ENCODE measurements at regions not wholly inside any gene's neighbourhood (a gene's known extent, or its start where the extent isn't known, plus 50 kb on each side); places are given as distances from the start of the nearest gene placed in this dataset.
"Not testable (repeated sequence)": the region's sequence is repeated elsewhere in the genome, so short reads cannot be mapped to it uniquely, and the experiment has no call there.

DNA sequence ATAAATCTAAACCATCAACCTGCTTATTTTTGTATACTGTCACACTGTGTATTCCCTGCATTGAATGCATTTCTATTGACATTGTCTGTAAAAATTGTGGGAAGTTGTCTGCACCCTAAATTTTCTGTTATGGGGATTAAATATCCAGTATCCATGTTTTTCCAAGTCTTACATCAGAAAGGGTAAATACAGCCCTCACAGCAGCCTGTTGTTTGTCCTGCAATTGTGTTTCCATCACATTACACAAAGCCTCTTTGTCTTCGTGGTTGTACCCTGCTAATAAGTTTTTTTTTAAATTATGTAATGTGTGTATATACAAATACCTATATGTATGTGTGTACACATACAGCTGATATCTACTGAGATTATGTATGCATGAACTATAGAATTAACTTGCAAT is 109.2 kb upstream of the PTPN20 start:
- H3K36me3 Mint-ChIP-seq = peaks cover 0 to 31% (median 0%) of the 10 kb centered on the region in 3 donors
- H3K4me1 ChIP-seq (ENCODE audit: insufficient read depth, low read length); H3K27me3 ChIP-seq (ENCODE audit: insufficient read depth, low read length, poor library complexity, severe bottlenecking); POLR2A ChIA-PET; H3K27ac Mint-ChIP-seq; H3K27ac ChIP-seq (ENCODE audit: low read depth, low read length); DNase-seq; H3K9me3 Mint-ChIP-seq; H3K4me3 ChIP-seq (ENCODE audit: low read length); H3K4me3 Mint-ChIP-seq; H3K4me1 Mint-ChIP-seq; CTCF ChIA-PET; H3K36me3 ChIP-seq (ENCODE audit: insufficient read depth, low read length); H3K27me3 Mint-ChIP-seq; H3K9me3 ChIP-seq (ENCODE audit: low read length): not testable (repeated sequence)

GRCh38 chr10:46803082-46803481 is 108.1 kb upstream of the PTPN20 start:
- H3K27ac ChIP-seq (ENCODE audit: low read depth, low read length); H3K27me3 Mint-ChIP-seq; H3K27me3 ChIP-seq (ENCODE audit: insufficient read depth, low read length, poor library complexity, severe bottlenecking); H3K9me3 Mint-ChIP-seq; H3K9me3 ChIP-seq (ENCODE audit: low read length); H3K27ac Mint-ChIP-seq; H3K4me1 ChIP-seq (ENCODE audit: insufficient read depth, low read length); H3K4me3 ChIP-seq (ENCODE audit: low read length); POLR2A ChIA-PET; CTCF ChIA-PET; H3K36me3 ChIP-seq (ENCODE audit: insufficient read depth, low read length); H3K4me1 Mint-ChIP-seq; DNase-seq; H3K4me3 Mint-ChIP-seq: not testable (repeated sequence)
- peaks cover 0 to 28% (median 0%) of the 10 kb centered on the region in 3 donors for H3K36me3 Mint-ChIP-seq

DNA sequence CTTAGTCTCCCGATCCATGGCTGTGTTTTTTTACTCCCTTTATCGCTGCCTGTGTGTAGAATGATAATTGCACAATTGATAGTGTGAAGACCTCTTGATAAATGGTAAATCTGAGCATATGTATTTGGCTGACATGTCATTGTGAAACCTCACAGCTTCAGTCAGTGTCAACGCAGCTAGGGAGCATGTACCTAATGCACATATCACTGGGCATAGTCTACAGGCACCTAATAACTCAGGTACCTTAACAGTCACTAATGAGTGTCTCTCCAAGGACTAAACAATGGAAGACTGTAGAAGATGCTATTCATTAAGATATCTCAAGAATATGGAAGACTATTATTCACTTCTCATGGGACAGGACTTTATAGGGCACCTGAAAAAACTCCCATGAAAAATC is 101.0 kb upstream of the PTPN20 start:
- POLR2A ChIA-PET; H3K9me3 Mint-ChIP-seq; H3K9me3 ChIP-seq (ENCODE audit: low read length); H3K27ac ChIP-seq (ENCODE audit: low read depth, low read length); H3K36me3 ChIP-seq (ENCODE audit: insufficient read depth, low read length); H3K4me1 ChIP-seq (ENCODE audit: insufficient read depth, low read length); H3K27me3 ChIP-seq (ENCODE audit: insufficient read depth, low read length, poor library complexity, severe bottlenecking); DNase-seq; CTCF ChIA-PET; H3K27me3 Mint-ChIP-seq; H3K4me1 Mint-ChIP-seq; H3K27ac Mint-ChIP-seq; H3K4me3 Mint-ChIP-seq; H3K4me3 ChIP-seq (ENCODE audit: low read length): not testable (repeated sequence)
- peaks cover 4 to 10% (median 5%) of the 10 kb centered on the region in 3 donors for H3K36me3 Mint-ChIP-seq

GRCh38 chr10:46816126-46816525 is 95.1 kb upstream of the PTPN20 start:
- H3K9me3 ChIP-seq (ENCODE audit: low read length); H3K9me3 Mint-ChIP-seq; H3K27ac Mint-ChIP-seq; H3K36me3 Mint-ChIP-seq; POLR2A ChIA-PET; H3K27ac ChIP-seq (ENCODE audit: low read depth, low read length); H3K27me3 ChIP-seq (ENCODE audit: insufficient read depth, low read length, poor library complexity, severe bottlenecking); H3K36me3 ChIP-seq (ENCODE audit: insufficient read depth, low read length); H3K4me3 ChIP-seq (ENCODE audit: low read length); H3K4me1 Mint-ChIP-seq; CTCF ChIA-PET; H3K4me3 Mint-ChIP-seq; H3K4me1 ChIP-seq (ENCODE audit: insufficient read depth, low read length); H3K27me3 Mint-ChIP-seq; DNase-seq: not testable (repeated sequence)

- DNase-seq; H3K36me3 ChIP-seq (ENCODE audit: insufficient read depth, low read length); H3K4me1 Mint-ChIP-seq; H3K27ac Mint-ChIP-seq; H3K4me3 Mint-ChIP-seq; H3K9me3 Mint-ChIP-seq; H3K27me3 ChIP-seq (ENCODE audit: insufficient read depth, low read length, poor library complexity, severe bottlenecking); H3K27me3 Mint-ChIP-seq; POLR2A ChIA-PET; H3K4me1 ChIP-seq (ENCODE audit: insufficient read depth, low read length); H3K9me3 ChIP-seq (ENCODE audit: low read length); H3K36me3 Mint-ChIP-seq; CTCF ChIA-PET; H3K27ac ChIP-seq (ENCODE audit: low read depth, low read length); H3K4me3 ChIP-seq (ENCODE audit: low read length): not testable (repeated sequence)
Measured at GRCh38 chr10:46840393-46841050, 70.7 kb upstream of the PTPN20 start.

GRCh38 chr10:46841051-46841593 is 70.1 kb upstream of the PTPN20 start:
- H3K4me1 Mint-ChIP-seq; DNase-seq; H3K36me3 ChIP-seq (ENCODE audit: insufficient read depth, low read length); H3K27me3 ChIP-seq (ENCODE audit: insufficient read depth, low read length, poor library complexity, severe bottlenecking); H3K27ac ChIP-seq (ENCODE audit: low read depth, low read length); H3K27ac Mint-ChIP-seq; H3K36me3 Mint-ChIP-seq; H3K4me3 ChIP-seq (ENCODE audit: low read length); H3K4me1 ChIP-seq (ENCODE audit: insufficient read depth, low read length); H3K4me3 Mint-ChIP-seq; H3K9me3 ChIP-seq (ENCODE audit: low read length); POLR2A ChIA-PET; H3K9me3 Mint-ChIP-seq; H3K27me3 Mint-ChIP-seq; CTCF ChIA-PET: not testable (repeated sequence)

DNA sequence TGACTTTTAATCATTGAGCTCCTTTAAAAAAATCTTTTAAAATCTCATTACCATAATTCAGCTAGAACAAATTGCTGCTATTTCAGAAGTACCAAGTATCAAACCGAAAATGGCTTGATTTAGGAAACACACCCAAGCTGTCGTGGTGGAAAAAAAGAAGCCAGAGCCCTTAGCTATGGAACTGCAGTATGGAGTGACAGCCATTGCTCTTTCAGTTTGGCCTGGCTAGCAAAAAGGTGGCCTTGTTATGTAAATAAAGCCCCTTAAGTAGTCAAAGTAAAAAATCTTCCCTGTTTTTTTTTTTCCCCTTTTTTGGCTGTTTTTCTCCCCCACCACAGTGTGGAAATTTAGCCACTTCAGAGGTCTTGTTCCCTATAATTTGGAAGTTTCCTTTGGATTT is 66.0 kb upstream of the PTPN20 start:
- H3K4me3 Mint-ChIP-seq; H3K4me1 ChIP-seq (ENCODE audit: insufficient read depth, low read length); H3K27me3 Mint-ChIP-seq; H3K36me3 Mint-ChIP-seq; POLR2A ChIA-PET; H3K36me3 ChIP-seq (ENCODE audit: insufficient read depth, low read length); DNase-seq; H3K4me3 ChIP-seq (ENCODE audit: low read length); H3K27ac ChIP-seq (ENCODE audit: low read depth, low read length); H3K27me3 ChIP-seq (ENCODE audit: insufficient read depth, low read length, poor library complexity, severe bottlenecking); H3K27ac Mint-ChIP-seq; H3K9me3 Mint-ChIP-seq; H3K9me3 ChIP-seq (ENCODE audit: low read length); CTCF ChIA-PET; H3K4me1 Mint-ChIP-seq: not testable (repeated sequence)

DNA sequence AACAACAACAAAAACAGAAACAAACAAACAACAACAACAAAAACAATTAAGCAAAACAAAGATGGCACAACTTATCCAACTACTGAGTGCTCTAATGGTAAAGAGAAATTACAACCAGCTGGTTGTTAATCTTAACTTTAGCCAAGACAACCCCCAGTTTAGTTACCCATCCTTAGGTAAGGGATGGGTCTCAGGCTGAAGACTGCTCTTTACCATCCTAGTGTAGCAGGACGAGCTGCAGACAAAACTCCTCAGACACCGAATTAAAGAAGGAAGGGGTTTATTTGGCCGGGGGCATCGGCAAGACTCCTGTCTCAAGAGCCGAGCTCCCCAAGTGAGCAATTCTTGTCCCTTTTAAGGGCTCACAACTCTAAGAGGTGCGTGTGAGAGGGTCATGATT is 65.6 kb upstream of the PTPN20 start:
- not testable (repeated sequence) for H3K4me1 Mint-ChIP-seq

GRCh38 chr10:46860753-46861152 is 50.5 kb upstream of the PTPN20 start:
- H3K27me3 ChIP-seq (ENCODE audit: insufficient read depth, low read length, poor library complexity, severe bottlenecking); H3K4me1 ChIP-seq (ENCODE audit: insufficient read depth, low read length); H3K4me3 ChIP-seq (ENCODE audit: low read length); H3K4me3 Mint-ChIP-seq; H3K36me3 ChIP-seq (ENCODE audit: insufficient read depth, low read length); H3K4me1 Mint-ChIP-seq; DNase-seq; H3K27ac ChIP-seq (ENCODE audit: low read depth, low read length); H3K9me3 ChIP-seq (ENCODE audit: low read length); H3K36me3 Mint-ChIP-seq; H3K27me3 Mint-ChIP-seq; H3K27ac Mint-ChIP-seq; CTCF ChIA-PET; H3K9me3 Mint-ChIP-seq; POLR2A ChIA-PET: not testable (repeated sequence)

More for the DNA sequence above, 65.6 kb upstream of the PTPN20 start:
- CTCF ChIA-PET; H3K36me3 ChIP-seq (ENCODE audit: insufficient read depth, low read length); H3K4me3 ChIP-seq (ENCODE audit: low read length); H3K27me3 ChIP-seq (ENCODE audit: insufficient read depth, low read length, poor library complexity, severe bottlenecking); H3K4me3 Mint-ChIP-seq; H3K27ac Mint-ChIP-seq; H3K4me1 ChIP-seq (ENCODE audit: insufficient read depth, low read length); H3K27me3 Mint-ChIP-seq; POLR2A ChIA-PET; H3K36me3 Mint-ChIP-seq; H3K9me3 ChIP-seq (ENCODE audit: low read length); H3K27ac ChIP-seq (ENCODE audit: low read depth, low read length); DNase-seq; H3K9me3 Mint-ChIP-seq: not testable (repeated sequence)
